OCI-LY3 (cell line): ENCODE measurements at regions not wholly inside any gene's neighbourhood (a gene's known extent, or its start where the extent isn't known, plus 50 kb on each side); places are given as distances from the start of the nearest gene placed in this dataset.

Source experiments
- CTCF ChIP-seq: fragments of 200-600, 300-600 bp; sonication (generic); IDR thresholded peaks from 2 replicates; pipeline ENCODE4 v1.5.1; 2014; ENCODE audit warnings: antibody characterized with exemption, low read length, low read depth
- EZH2phosphoT487 ChIP-seq: fragments of 200-600 bp; shearing (Covaris generic); IDR thresholded peaks from 2 replicates; pipeline ENCODE4 v1.6.1; 2018; ENCODE audit warnings: antibody characterized with exemption, mixed run types, low read depth

DNA sequence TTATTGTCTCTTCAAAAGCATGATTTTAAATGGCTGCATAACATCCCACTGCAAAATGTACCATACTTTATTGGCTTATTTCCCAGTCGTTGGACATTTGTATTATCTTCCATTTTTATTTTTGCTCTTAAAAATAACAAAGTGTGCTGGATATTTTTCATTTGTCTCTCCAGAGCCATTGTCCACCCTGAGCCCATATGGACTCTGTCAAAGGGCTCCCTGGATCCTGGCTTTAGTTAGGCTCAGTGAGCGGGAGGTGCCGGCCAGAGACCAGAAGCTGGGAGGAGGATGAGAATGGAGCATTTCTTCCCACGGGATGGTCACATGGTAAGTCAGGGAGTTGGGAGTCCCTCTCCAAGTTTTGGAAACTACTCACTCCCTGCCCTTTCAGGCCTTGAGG, 296.9 kb downstream of the NUAK1 start:
- TF ChIP-seq CTCF (no peak), EZH2phosphoT487 (no peak)
